ENCODE measurements at regions not wholly inside any gene's neighbourhood (a gene's known extent, or its start where the extent isn't known, plus 50 kb on each side); places are given as distances from the start of the nearest gene placed in this dataset.

- H3K14ac ChIP-seq (ENCODE audit: low read length) = no peak overlapping the region
- H3K4me1 ChIP-seq (ENCODE audit: control insufficient read depth in 1 of 2, insufficient read depth in 2 of 2, low read length in 2 of 2) = peaks cover 0 to 3% of the 10 kb centered on the region in 2 experiments
- H2AK5ac ChIP-seq (ENCODE audit: low read length) = no peak overlapping the region
- H2BK120ac ChIP-seq (ENCODE audit: insufficient read depth, low read length, poor library complexity) = no peak overlapping the region
- no peak overlapping the region for H3K18ac ChIP-seq (ENCODE audit: low read length)
- H3K36me3 ChIP-seq (ENCODE audit: control insufficient read depth in 1 of 2, insufficient read depth in 2 of 2, low read length in 2 of 2) = no peaks in the 10 kb centered on the region
- H3K4ac ChIP-seq (ENCODE audit: low read depth, low read length) = no peak overlapping the region
- no peak overlapping the region for H4K8ac ChIP-seq (ENCODE audit: low read depth, low read length)
- no peak overlapping the region for H3K4me3 ChIP-seq (ENCODE audit: low read depth, low read length)
- no peak overlapping the region for H3K23ac ChIP-seq (ENCODE audit: low read length)
- H4K91ac ChIP-seq (ENCODE audit: low read depth, low read length) = no peak overlapping the region
- H3K9ac ChIP-seq (ENCODE audit: low read length) = no peak overlapping the region
- no peak overlapping the region for H2BK12ac ChIP-seq (ENCODE audit: low read length)
- no peak overlapping the region for H2AFZ ChIP-seq (ENCODE audit: insufficient read depth, low read length, poor library complexity)
- no peak overlapping the region for H3K4me2 ChIP-seq (ENCODE audit: low read length)
- no peak for DNase-seq
- no peaks in the 10 kb centered on the region for H3K79me1 ChIP-seq (ENCODE audit: low read length)
- no peaks in the 10 kb centered on the region for H3K27me3 ChIP-seq (ENCODE audit: insufficient read depth, low read length)
- no peak overlapping the region for H2BK5ac ChIP-seq (ENCODE audit: low read depth, low read length, poor library complexity)
- no peak overlapping the region for H4K12ac ChIP-seq (ENCODE audit: low read depth, low read length)
- H3K27ac ChIP-seq (ENCODE audit: low read depth, low read length) = peak overlapping the region; percentile 68
- H3K9me3 ChIP-seq (ENCODE audit: insufficient read depth, low read depth, low read length) = peaks cover 1% of the 10 kb centered on the region
- no CpG with 5 or more reads among the region's 11 CpGs for WGBS (ENCODE audit: extremely low coverage, insufficient coverage, insufficient read length)
- no peaks in the 10 kb centered on the region for H3K79me2 ChIP-seq (ENCODE audit: control insufficient read depth, insufficient read depth, low read length, poor library complexity)
Observed at GRCh38 chr11:29119707-29120618, 896.9 kb downstream of the KCNA4 start.

DNA sequence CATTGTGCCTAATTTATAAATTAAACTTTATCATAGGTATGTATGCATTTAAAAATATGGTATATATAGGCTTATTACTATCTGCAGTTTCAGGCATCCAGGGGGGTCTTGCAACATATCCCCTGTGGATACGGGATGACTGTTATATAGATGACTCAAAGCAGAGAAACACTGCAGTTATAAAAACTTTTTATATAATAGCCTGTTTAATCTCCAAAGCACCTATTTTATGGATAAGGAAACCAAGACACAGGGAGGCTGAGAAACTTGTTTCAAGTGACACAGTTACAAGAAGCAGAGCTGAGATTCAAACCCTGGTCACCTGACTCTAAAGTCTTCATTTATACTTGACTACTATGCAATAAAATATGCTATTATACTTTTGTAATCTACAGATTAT lies 897.7 kb downstream of the KCNA4 start:
- H4K8ac ChIP-seq (ENCODE audit: low read depth, low read length) = no peak overlapping the region
- H3K36me3 ChIP-seq (ENCODE audit: control insufficient read depth in 1 of 2, insufficient read depth in 2 of 2, low read length in 2 of 2) = no peaks in the 10 kb centered on the region

GRCh38 chr11:29100967-29101366 lies 915.9 kb downstream of the KCNA4 start:
- WGBS (ENCODE audit: extremely low coverage, insufficient coverage, insufficient read length) = no CpG with 5 or more reads among the region's 3 CpGs
- H3K4me2 ChIP-seq (ENCODE audit: low read length) = no peak overlapping the region
- no peak overlapping the region for H2BK12ac ChIP-seq (ENCODE audit: low read length)
- no peak overlapping the region for H2BK120ac ChIP-seq (ENCODE audit: insufficient read depth, low read length, poor library complexity)
- H3K9ac ChIP-seq (ENCODE audit: low read length) = no peak overlapping the region
- no peak overlapping the region for H2BK5ac ChIP-seq (ENCODE audit: low read depth, low read length, poor library complexity)
- no peak overlapping the region for H3K4ac ChIP-seq (ENCODE audit: low read depth, low read length)
- no peaks in the 10 kb centered on the region for H3K79me2 ChIP-seq (ENCODE audit: control insufficient read depth, insufficient read depth, low read length, poor library complexity)
- H3K18ac ChIP-seq (ENCODE audit: low read length) = no peak overlapping the region
- no peaks in the 10 kb centered on the region for H3K4me1 ChIP-seq (ENCODE audit: control insufficient read depth in 1 of 2, insufficient read depth in 2 of 2, low read length in 2 of 2)
- no peak overlapping the region for H4K12ac ChIP-seq (ENCODE audit: low read depth, low read length)
- no peak overlapping the region for H2AFZ ChIP-seq (ENCODE audit: insufficient read depth, low read length, poor library complexity)
- no peak overlapping the region for H4K91ac ChIP-seq (ENCODE audit: low read depth, low read length)
- no peaks in the 10 kb centered on the region for H3K9me3 ChIP-seq (ENCODE audit: insufficient read depth, low read depth, low read length)
- H3K27ac ChIP-seq (ENCODE audit: low read depth, low read length) = no peak overlapping the region
- no peak overlapping the region for H2AK5ac ChIP-seq (ENCODE audit: low read length)
- no peak for DNase-seq
- H3K14ac ChIP-seq (ENCODE audit: low read length) = no peak overlapping the region
- H3K36me3 ChIP-seq (ENCODE audit: control insufficient read depth in 1 of 2, insufficient read depth in 2 of 2, low read length in 2 of 2) = no peaks in the 10 kb centered on the region
- H3K27me3 ChIP-seq (ENCODE audit: insufficient read depth, low read length) = no peaks in the 10 kb centered on the region
- no peak overlapping the region for H4K8ac ChIP-seq (ENCODE audit: low read depth, low read length)
- no peak overlapping the region for H3K23ac ChIP-seq (ENCODE audit: low read length)
- H3K79me1 ChIP-seq (ENCODE audit: low read length) = no peaks in the 10 kb centered on the region
- H3K4me3 ChIP-seq (ENCODE audit: low read depth, low read length) = no peak overlapping the region

More for the DNA sequence above, 897.7 kb downstream of the KCNA4 start:
- Histone ChIP-seq H3K9me3 (ENCODE audit: insufficient read depth, low read depth, low read length) (peaks cover 1% of the 10 kb centered on the region), H3K4me3 (ENCODE audit: low read depth, low read length) (no peak overlapping the region), H4K91ac (ENCODE audit: low read depth, low read length) (no peak overlapping the region), H3K4ac (ENCODE audit: low read depth, low read length) (no peak overlapping the region), H3K18ac (ENCODE audit: low read length) (no peak overlapping the region), H3K9ac (ENCODE audit: low read length) (no peak overlapping the region), H3K27ac (ENCODE audit: low read depth, low read length) (no peak overlapping the region), H2BK5ac (ENCODE audit: low read depth, low read length, poor library complexity) (no peak overlapping the region), H3K79me2 (ENCODE audit: control insufficient read depth, insufficient read depth, low read length, poor library complexity) (no peaks in the 10 kb centered on the region), H3K4me2 (ENCODE audit: low read length) (no peak overlapping the region), H3K14ac (ENCODE audit: low read length) (no peak overlapping the region), H4K12ac (ENCODE audit: low read depth, low read length) (no peak overlapping the region), H3K27me3 (ENCODE audit: insufficient read depth, low read length) (no peaks in the 10 kb centered on the region), H3K79me1 (ENCODE audit: low read length) (no peaks in the 10 kb centered on the region), H2AK5ac (ENCODE audit: low read length) (no peak overlapping the region), H2BK120ac (ENCODE audit: insufficient read depth, low read length, poor library complexity) (no peak overlapping the region), H2BK12ac (ENCODE audit: low read length) (no peak overlapping the region), H3K4me1 (ENCODE audit: control insufficient read depth in 1 of 2, insufficient read depth in 2 of 2, low read length in 2 of 2) (peaks cover 0 to 3% of the 10 kb centered on the region in 2 experiments), H2AFZ (ENCODE audit: insufficient read depth, low read length, poor library complexity) (no peak overlapping the region), H3K23ac (ENCODE audit: low read length) (no peak overlapping the region)
- no CpG with 5 or more reads among the region's 1 CpG for WGBS (ENCODE audit: extremely low coverage, insufficient coverage, insufficient read length)
- no peak for DNase-seq

DNA sequence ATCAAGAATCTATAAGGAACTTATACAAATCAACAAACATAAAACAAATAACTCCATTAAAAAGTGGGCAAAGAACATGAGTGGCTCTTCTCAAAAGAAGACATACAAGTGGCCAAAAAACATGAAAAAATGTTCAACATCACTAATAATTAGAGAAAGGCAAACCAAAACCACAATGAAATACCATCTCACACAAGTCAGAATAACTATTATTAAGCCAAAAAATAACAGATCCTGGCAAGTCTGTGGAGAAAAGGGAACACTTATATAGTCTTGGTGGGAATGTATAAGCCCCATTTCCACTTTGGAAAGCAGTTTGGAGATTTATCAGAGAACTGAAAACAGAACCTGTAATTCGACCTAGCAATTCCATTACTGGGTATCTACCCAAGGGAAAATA lies 921.0 kb downstream of the KCNA4 start:
- no peak overlapping the region for H3K18ac ChIP-seq (ENCODE audit: low read length)
- WGBS (ENCODE audit: extremely low coverage, insufficient coverage, insufficient read length) = no CpG with 5 or more reads among the region's 1 CpG
- no peak overlapping the region for H2BK120ac ChIP-seq (ENCODE audit: insufficient read depth, low read length, poor library complexity)

More for the DNA sequence above, 921.0 kb downstream of the KCNA4 start:
- H2BK12ac ChIP-seq (ENCODE audit: low read length) = no peak overlapping the region
- H3K36me3 ChIP-seq (ENCODE audit: control insufficient read depth in 1 of 2, insufficient read depth in 2 of 2, low read length in 2 of 2) = no peaks in the 10 kb centered on the region
- no peak overlapping the region for H2BK5ac ChIP-seq (ENCODE audit: low read depth, low read length, poor library complexity)
- no peaks in the 10 kb centered on the region for H3K27me3 ChIP-seq (ENCODE audit: insufficient read depth, low read length)
- H3K14ac ChIP-seq (ENCODE audit: low read length) = no peak overlapping the region
- H3K79me2 ChIP-seq (ENCODE audit: control insufficient read depth, insufficient read depth, low read length, poor library complexity) = no peaks in the 10 kb centered on the region
- no peak overlapping the region for H3K4me2 ChIP-seq (ENCODE audit: low read length)
- no peak for DNase-seq
- no peak overlapping the region for H2AK5ac ChIP-seq (ENCODE audit: low read length)
- no peak overlapping the region for H3K4ac ChIP-seq (ENCODE audit: low read depth, low read length)
- H3K79me1 ChIP-seq (ENCODE audit: low read length) = no peaks in the 10 kb centered on the region
- H3K4me3 ChIP-seq (ENCODE audit: low read depth, low read length) = no peak overlapping the region
- H3K4me1 ChIP-seq (ENCODE audit: control insufficient read depth in 1 of 2, insufficient read depth in 2 of 2, low read length in 2 of 2) = no peaks in the 10 kb centered on the region
- no peak overlapping the region for H4K12ac ChIP-seq (ENCODE audit: low read depth, low read length)
- H4K91ac ChIP-seq (ENCODE audit: low read depth, low read length) = no peak overlapping the region
- no peak overlapping the region for H2AFZ ChIP-seq (ENCODE audit: insufficient read depth, low read length, poor library complexity)
- H3K9me3 ChIP-seq (ENCODE audit: insufficient read depth, low read depth, low read length) = no peaks in the 10 kb centered on the region
- H3K27ac ChIP-seq (ENCODE audit: low read depth, low read length) = no peak overlapping the region
- H3K9ac ChIP-seq (ENCODE audit: low read length) = no peak overlapping the region
- no peak overlapping the region for H4K8ac ChIP-seq (ENCODE audit: low read depth, low read length)
- no peak overlapping the region for H3K23ac ChIP-seq (ENCODE audit: low read length)

Data from trophoblast cell (in vitro differentiated cells and primary cell).